ENCODE measurements at regions not wholly inside any gene's neighbourhood (a gene's known extent, or its start where the extent isn't known, plus 50 kb on each side); places are given as distances from the start of the nearest gene placed in this dataset.
"Not testable (repeated sequence)": the region's sequence is repeated elsewhere in the genome, so short reads cannot be mapped to it uniquely, and the experiment has no call there.

GRCh38 chr4:128454281-128454871, 166.8 kb upstream of the PGRMC2 start:
- DNase-seq (ENCODE audit: low read depth), result peak; percentile 30

GRCh38 chr4:128452415-128452814, 164.8 kb upstream of the PGRMC2 start:
- DNase-seq (ENCODE audit: low read depth), result no peak

GRCh38 chr4:128451270-128451905, 163.8 kb upstream of the PGRMC2 start:
- DNase-seq (ENCODE audit: low read depth), result no peak

- no peak for DNase-seq (ENCODE audit: low read depth)
Observed at GRCh38 chr4:128450326-128451120, 162.9 kb upstream of the PGRMC2 start.

GRCh38 chr4:128449251-128449650, 161.6 kb upstream of the PGRMC2 start:
- DNase-seq (ENCODE audit: low read depth), result no peak

- no peak for DNase-seq (ENCODE audit: low read depth)
Observed at GRCh38 chr4:128444544-128445302, 157.1 kb upstream of the PGRMC2 start.

- DNase-seq (ENCODE audit: low read depth), result no peak
Observed at GRCh38 chr4:128440923-128441322, 153.3 kb upstream of the PGRMC2 start.

- DNase-seq (ENCODE audit: low read depth), result not testable (repeated sequence)
Observed at GRCh38 chr4:128437023-128437422, 149.4 kb upstream of the PGRMC2 start.

- not testable (repeated sequence) for DNase-seq (ENCODE audit: low read depth)
Observed at GRCh38 chr4:128429023-128429613, 141.5 kb upstream of the PGRMC2 start.

- no peak for DNase-seq (ENCODE audit: low read depth)
Observed at GRCh38 chr4:128428397-128428796, 140.8 kb upstream of the PGRMC2 start.

- no peak for DNase-seq (ENCODE audit: low read depth)
Observed at GRCh38 chr4:128427832-128428366, 140.3 kb upstream of the PGRMC2 start.

GRCh38 chr4:128424527-128425497, 137.2 kb upstream of the PGRMC2 start:
- DNase-seq (ENCODE audit: low read depth), result no peak

GRCh38 chr4:128422296-128422695, 134.7 kb upstream of the PGRMC2 start:
- not testable (repeated sequence) for DNase-seq (ENCODE audit: low read depth)

- no peak for DNase-seq (ENCODE audit: low read depth)
Observed at GRCh38 chr4:128416921-128417320, 129.3 kb upstream of the PGRMC2 start.

- DNase-seq (ENCODE audit: low read depth), result no peak
Observed at GRCh38 chr4:128410037-128410436, 122.4 kb upstream of the PGRMC2 start.

GRCh38 chr4:128403586-128403985, 116.0 kb upstream of the PGRMC2 start:
- DNase-seq (ENCODE audit: low read depth), result no peak

- DNase-seq (ENCODE audit: low read depth), result no peak
Observed at GRCh38 chr4:128394778-128395177, 107.2 kb upstream of the PGRMC2 start.

GRCh38 chr4:128393101-128393704, 105.6 kb upstream of the PGRMC2 start:
- no peak for DNase-seq (ENCODE audit: low read depth)

GRCh38 chr4:128390475-128390996, 102.9 kb upstream of the PGRMC2 start:
- no peak for DNase-seq (ENCODE audit: low read depth)

- DNase-seq (ENCODE audit: low read depth), result no peak
Observed at GRCh38 chr4:128388796-128389195, 101.2 kb upstream of the PGRMC2 start.
